WTC11 (cell line): ENCODE measurements at regions not wholly inside any gene's neighbourhood (a gene's known extent, or its start where the extent isn't known, plus 50 kb on each side); places are given as distances from the start of the nearest gene placed in this dataset.

Source experiments
- ATAC-seq: fragments of 200-7000 bp; cut with Tn5 transposase; 2 replicates; pipeline ENCODE4 v1.10.0; 2021; ENCODE audit warnings: mild to moderate bottlenecking, moderate library complexity
- CTCF ChIA-PET: fragments of 300-600 bp; sonication (Branson Sonifier 250); formaldehyde crosslinking; loops from one replicate; lab custom pipeline; 2021; ENCODE audit warnings: antibody characterized with exemption; lab: Charles Lee
- POLR2A ChIA-PET: fragments of 350-600 bp; sonication (Branson Sonifier 250); formaldehyde crosslinking; loops from one replicate; lab custom pipeline; 2021; ENCODE audit warnings: antibody characterized with exemption; lab: Charles Lee
- DNase-seq: peaks from one replicate; pipeline ENCODE4 v3.0.0; 2021; ENCODE audit warnings: low spot score
- H3K27ac Mint-ChIP-seq: 2 replicates; pipeline ENCODE4 v1.8.0; 2021; ENCODE audit warnings: mixed read lengths
- H3K27me3 Mint-ChIP-seq: 2 replicates; pipeline ENCODE4 v1.8.0; 2021; ENCODE audit warnings: low read depth, mild to moderate bottlenecking, moderate library complexity, mixed read lengths
- H3K36me3 Mint-ChIP-seq: 2 replicates; pipeline ENCODE4 v1.8.0; 2021; ENCODE audit warnings: mixed read lengths
- H3K4me1 Mint-ChIP-seq: 2 replicates; pipeline ENCODE4 v1.8.0; 2022; ENCODE audit warnings: mixed read lengths
- H3K4me3 Mint-ChIP-seq: 2 replicates; pipeline ENCODE4 v1.8.0; 2021; ENCODE audit warnings: mild to moderate bottlenecking, moderate library complexity, mixed read lengths
- H3K9me3 Mint-ChIP-seq: 2 replicates; pipeline ENCODE4 v1.8.0; 2021; ENCODE audit warnings: mixed read lengths
- CREB1 ChIP-seq: sonication (generic); formaldehyde crosslinking; IDR thresholded peaks from 2 replicates; pipeline ENCODE4 v1.8.0; 2023; ENCODE audit warnings: mild to moderate bottlenecking, missing genetic modification reagents
- FOXP1 ChIP-seq: sonication (generic); formaldehyde crosslinking; IDR thresholded peaks from 2 replicates; pipeline ENCODE4 v1.8.0; 2022; ENCODE audit warnings: missing genetic modification reagents, mild to moderate bottlenecking, moderate library complexity, borderline replicate concordance
- JAZF1 ChIP-seq: fragments of 250-450 bp; sonication (Bioruptor Pico); IDR thresholded peaks from 2 replicates; pipeline ENCODE4 v1.9.0; 2021; ENCODE audit warnings: moderate library complexity, mild to moderate bottlenecking, inconsistent platforms
- NR1H2 ChIP-seq: sonication (generic); formaldehyde crosslinking; IDR thresholded peaks from 2 replicates; pipeline ENCODE4 v1.9.0; 2021; ENCODE audit warnings: mild to moderate bottlenecking, moderate library complexity, missing genetic modification reagents
- TEAD1 ChIP-seq: sonication (generic); formaldehyde crosslinking; IDR thresholded peaks from 2 replicates; pipeline ENCODE4 v1.8.0; 2022; ENCODE audit warnings: mild to moderate bottlenecking, missing genetic modification reagents
- TEAD4 ChIP-seq: sonication (generic); formaldehyde crosslinking; IDR thresholded peaks from 2 replicates; pipeline ENCODE4 v1.8.0; 2022; ENCODE audit warnings: mild to moderate bottlenecking, missing genetic modification reagents
- ZBTB21 ChIP-seq: sonication (generic); formaldehyde crosslinking; IDR thresholded peaks from 2 replicates; pipeline ENCODE4 v1.8.1; 2023; ENCODE audit warnings: mild to moderate bottlenecking, missing genetic modification reagents, borderline replicate concordance
- ZNF121 ChIP-seq: sonication (generic); formaldehyde crosslinking; IDR thresholded peaks from 2 replicates; pipeline ENCODE4 v1.8.0; 2023; ENCODE audit warnings: missing genetic modification reagents
- ZNF416 ChIP-seq: fragments of 250-450 bp; sonication (Bioruptor Pico); IDR thresholded peaks from 2 replicates; pipeline ENCODE4 v1.9.0; 2021; ENCODE audit warnings: mild to moderate bottlenecking, inconsistent platforms
- ZNF423 ChIP-seq: fragments of 250-450 bp; sonication (Bioruptor Pico); IDR thresholded peaks from 2 replicates; pipeline ENCODE4 v2.1.2; 2022; ENCODE audit warnings: mild to moderate bottlenecking, moderate library complexity
- TF ChIP-seq, protein P1 (sequence below): sonication (generic); formaldehyde crosslinking; IDR thresholded peaks from 2 replicates; pipeline ENCODE4 v1.8.0; 2023; ENCODE audit warnings: missing genetic modification reagents, mild to moderate bottlenecking, borderline replicate concordance
- TF ChIP-seq, protein P2 (sequence below): sonication (generic); formaldehyde crosslinking; IDR thresholded peaks from 2 replicates; pipeline ENCODE4 v1.8.0; 2022; ENCODE audit warnings: mild to moderate bottlenecking, missing genetic modification reagents
- TF ChIP-seq, protein P3 (sequence below): fragments of 250-450 bp; sonication (Bioruptor Pico); IDR thresholded peaks from 2 replicates; pipeline ENCODE4 v1.8.0; 2021; ENCODE audit warnings: mild to moderate bottlenecking
- TF ChIP-seq, protein P4 (sequence below): sonication (generic); formaldehyde crosslinking; IDR thresholded peaks from 2 replicates; pipeline ENCODE4 v1.8.1; 2023; ENCODE audit warnings: mild to moderate bottlenecking, missing genetic modification reagents
- TF ChIP-seq, protein P5 (sequence below): fragments of 250-450 bp; sonication (Bioruptor Pico); IDR thresholded peaks from 2 replicates; pipeline ENCODE4 v1.9.0; 2021; ENCODE audit warnings: mild to moderate bottlenecking, borderline replicate concordance

DNA sequence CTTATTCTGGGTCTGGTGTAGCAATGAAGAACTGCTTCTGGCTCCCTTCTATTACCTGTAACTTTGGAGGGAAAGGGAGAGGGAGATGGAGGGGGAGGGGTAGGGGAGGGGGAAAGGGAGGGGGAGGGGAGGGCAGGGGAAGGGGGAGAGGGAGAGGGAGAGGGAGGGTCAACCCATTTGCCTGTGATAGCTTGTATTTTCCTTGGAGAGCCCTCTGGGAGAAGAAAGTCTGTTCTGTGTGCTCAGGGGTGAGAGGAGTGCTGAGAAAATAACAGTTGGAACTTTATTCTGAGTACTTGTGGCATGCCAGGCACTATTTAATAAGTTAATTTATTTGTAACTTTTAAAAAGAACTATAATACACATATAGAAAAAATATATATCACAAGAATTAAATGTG is 70.7 kb upstream of the TSPAN2 start (continued):
- no peak for TF ChIP-seq ZNF423 (CRISPR knock-in tag)
- no peak for TF ChIP-seq ZBTB21 (CRISPR knock-in tag)
- TF ChIP-seq FOXP1, result no peak
- TF ChIP-seq ZNF416 (CRISPR knock-in tag), result no peak
- TF ChIP-seq JAZF1 (CRISPR knock-in tag), result no peak
- TF ChIP-seq, protein P1, sequence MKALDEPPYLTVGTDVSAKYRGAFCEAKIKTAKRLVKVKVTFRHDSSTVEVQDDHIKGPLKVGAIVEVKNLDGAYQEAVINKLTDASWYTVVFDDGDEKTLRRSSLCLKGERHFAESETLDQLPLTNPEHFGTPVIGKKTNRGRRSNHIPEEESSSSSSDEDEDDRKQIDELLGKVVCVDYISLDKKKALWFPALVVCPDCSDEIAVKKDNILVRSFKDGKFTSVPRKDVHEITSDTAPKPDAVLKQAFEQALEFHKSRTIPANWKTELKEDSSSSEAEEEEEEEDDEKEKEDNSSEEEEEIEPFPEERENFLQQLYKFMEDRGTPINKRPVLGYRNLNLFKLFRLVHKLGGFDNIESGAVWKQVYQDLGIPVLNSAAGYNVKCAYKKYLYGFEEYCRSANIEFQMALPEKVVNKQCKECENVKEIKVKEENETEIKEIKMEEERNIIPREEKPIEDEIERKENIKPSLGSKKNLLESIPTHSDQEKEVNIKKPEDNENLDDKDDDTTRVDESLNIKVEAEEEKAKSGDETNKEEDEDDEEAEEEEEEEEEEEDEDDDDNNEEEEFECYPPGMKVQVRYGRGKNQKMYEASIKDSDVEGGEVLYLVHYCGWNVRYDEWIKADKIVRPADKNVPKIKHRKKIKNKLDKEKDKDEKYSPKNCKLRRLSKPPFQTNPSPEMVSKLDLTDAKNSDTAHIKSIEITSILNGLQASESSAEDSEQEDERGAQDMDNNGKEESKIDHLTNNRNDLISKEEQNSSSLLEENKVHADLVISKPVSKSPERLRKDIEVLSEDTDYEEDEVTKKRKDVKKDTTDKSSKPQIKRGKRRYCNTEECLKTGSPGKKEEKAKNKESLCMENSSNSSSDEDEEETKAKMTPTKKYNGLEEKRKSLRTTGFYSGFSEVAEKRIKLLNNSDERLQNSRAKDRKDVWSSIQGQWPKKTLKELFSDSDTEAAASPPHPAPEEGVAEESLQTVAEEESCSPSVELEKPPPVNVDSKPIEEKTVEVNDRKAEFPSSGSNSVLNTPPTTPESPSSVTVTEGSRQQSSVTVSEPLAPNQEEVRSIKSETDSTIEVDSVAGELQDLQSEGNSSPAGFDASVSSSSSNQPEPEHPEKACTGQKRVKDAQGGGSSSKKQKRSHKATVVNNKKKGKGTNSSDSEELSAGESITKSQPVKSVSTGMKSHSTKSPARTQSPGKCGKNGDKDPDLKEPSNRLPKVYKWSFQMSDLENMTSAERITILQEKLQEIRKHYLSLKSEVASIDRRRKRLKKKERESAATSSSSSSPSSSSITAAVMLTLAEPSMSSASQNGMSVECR, result no peak
- no peak for TF ChIP-seq TEAD4 (CRISPR knock-in tag)
- TF ChIP-seq, protein P2, sequence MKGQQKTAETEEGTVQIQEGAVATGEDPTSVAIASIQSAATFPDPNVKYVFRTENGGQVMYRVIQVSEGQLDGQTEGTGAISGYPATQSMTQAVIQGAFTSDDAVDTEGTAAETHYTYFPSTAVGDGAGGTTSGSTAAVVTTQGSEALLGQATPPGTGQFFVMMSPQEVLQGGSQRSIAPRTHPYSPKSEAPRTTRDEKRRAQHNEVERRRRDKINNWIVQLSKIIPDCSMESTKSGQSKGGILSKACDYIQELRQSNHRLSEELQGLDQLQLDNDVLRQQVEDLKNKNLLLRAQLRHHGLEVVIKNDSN (CRISPR knock-in tag), result no peak
- TF ChIP-seq CREB1 (CRISPR knock-in tag), result no peak

DNA sequence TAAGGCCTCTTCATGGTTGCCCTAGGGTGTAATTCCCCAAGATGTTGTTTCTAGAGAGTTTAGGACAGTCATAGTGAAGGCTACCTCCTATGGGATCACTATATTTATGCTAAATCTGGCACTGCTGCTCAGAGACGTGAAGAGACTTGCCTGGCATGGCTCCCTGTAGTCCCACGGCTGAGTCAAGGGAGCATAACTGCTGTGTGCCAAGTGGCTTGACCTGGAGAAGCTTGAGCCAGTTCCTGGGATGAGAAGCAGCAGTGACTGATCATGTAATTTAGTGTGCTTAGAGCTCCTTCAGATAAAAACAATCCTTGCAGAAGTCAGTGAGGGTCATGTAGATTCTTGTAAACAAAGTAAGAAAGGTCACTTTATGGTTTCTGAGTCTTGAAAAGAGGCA is 68.9 kb upstream of the TSPAN2 start:
- no peaks in the 10 kb centered on the region for H3K4me1 Mint-ChIP-seq
- CTCF ChIA-PET, result interaction anchor here (1.1 kb wide), 1 partner anchor 24 kb away, joined by 3 read pairs; no protein-coding TSS in a partner anchor
- TF ChIP-seq NR1H2 (CRISPR knock-in tag) (no peak), TEAD1 (CRISPR knock-in tag) (no peak)
- TF ChIP-seq, protein P3, sequence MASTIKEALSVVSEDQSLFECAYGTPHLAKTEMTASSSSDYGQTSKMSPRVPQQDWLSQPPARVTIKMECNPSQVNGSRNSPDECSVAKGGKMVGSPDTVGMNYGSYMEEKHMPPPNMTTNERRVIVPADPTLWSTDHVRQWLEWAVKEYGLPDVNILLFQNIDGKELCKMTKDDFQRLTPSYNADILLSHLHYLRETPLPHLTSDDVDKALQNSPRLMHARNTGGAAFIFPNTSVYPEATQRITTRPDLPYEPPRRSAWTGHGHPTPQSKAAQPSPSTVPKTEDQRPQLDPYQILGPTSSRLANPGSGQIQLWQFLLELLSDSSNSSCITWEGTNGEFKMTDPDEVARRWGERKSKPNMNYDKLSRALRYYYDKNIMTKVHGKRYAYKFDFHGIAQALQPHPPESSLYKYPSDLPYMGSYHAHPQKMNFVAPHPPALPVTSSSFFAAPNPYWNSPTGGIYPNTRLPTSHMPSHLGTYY (CRISPR knock-in tag), result no peak
- TF ChIP-seq, protein P2 (CRISPR knock-in tag), result no peak
- H3K27ac Mint-ChIP-seq, result no peak overlapping the region
- no peak for ATAC-seq
- no peak overlapping the region for H3K4me3 Mint-ChIP-seq
- POLR2A ChIA-PET, result no interaction called here
- H3K9me3 Mint-ChIP-seq, result no peaks in the 10 kb centered on the region
- DNase-seq, result no peak
- H3K27me3 Mint-ChIP-seq, result no peaks in the 10 kb centered on the region; the same call in 1 of the 2 replicates
- H3K36me3 Mint-ChIP-seq, result no peaks in the 10 kb centered on the region

DNA sequence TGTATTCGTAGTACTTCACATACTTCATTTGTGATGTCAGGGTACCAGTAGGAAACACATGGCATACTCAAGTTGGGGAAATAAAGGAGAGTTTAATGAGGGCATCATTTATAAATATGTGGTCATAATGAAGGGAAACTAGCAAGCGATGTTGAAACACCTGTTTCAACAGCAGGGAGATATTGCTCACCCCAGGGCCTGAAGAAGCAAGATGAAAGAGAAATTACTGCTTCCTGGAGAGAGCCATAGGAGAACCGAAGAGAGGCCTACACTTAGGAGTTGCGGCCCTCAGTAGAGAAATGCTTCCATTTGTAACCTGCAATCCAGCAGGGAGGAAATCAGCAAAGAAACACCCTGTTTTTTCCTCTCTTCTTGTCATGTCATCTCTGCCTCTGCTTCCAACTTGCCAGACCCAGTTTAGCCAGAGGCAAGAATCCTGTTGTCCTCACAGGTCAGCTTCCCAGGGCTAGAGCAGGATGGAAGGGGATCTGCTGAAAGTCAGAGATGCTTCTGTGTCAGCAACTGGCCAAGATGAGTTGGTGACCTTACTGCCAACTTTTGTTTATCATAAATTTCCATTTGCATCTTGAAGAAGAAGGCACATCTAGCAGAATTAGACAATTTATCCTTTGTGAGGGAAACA is 67.6 kb upstream of the TSPAN2 start:
- no peak for DNase-seq
- ATAC-seq, result no peak
- no peak overlapping the region for H3K4me3 Mint-ChIP-seq
- no peak for TF ChIP-seq ZNF121
- TF ChIP-seq, protein P4, sequence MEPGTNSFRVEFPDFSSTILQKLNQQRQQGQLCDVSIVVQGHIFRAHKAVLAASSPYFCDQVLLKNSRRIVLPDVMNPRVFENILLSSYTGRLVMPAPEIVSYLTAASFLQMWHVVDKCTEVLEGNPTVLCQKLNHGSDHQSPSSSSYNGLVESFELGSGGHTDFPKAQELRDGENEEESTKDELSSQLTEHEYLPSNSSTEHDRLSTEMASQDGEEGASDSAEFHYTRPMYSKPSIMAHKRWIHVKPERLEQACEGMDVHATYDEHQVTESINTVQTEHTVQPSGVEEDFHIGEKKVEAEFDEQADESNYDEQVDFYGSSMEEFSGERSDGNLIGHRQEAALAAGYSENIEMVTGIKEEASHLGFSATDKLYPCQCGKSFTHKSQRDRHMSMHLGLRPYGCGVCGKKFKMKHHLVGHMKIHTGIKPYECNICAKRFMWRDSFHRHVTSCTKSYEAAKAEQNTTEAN (CRISPR knock-in tag), result no peak
- TF ChIP-seq, protein P5, sequence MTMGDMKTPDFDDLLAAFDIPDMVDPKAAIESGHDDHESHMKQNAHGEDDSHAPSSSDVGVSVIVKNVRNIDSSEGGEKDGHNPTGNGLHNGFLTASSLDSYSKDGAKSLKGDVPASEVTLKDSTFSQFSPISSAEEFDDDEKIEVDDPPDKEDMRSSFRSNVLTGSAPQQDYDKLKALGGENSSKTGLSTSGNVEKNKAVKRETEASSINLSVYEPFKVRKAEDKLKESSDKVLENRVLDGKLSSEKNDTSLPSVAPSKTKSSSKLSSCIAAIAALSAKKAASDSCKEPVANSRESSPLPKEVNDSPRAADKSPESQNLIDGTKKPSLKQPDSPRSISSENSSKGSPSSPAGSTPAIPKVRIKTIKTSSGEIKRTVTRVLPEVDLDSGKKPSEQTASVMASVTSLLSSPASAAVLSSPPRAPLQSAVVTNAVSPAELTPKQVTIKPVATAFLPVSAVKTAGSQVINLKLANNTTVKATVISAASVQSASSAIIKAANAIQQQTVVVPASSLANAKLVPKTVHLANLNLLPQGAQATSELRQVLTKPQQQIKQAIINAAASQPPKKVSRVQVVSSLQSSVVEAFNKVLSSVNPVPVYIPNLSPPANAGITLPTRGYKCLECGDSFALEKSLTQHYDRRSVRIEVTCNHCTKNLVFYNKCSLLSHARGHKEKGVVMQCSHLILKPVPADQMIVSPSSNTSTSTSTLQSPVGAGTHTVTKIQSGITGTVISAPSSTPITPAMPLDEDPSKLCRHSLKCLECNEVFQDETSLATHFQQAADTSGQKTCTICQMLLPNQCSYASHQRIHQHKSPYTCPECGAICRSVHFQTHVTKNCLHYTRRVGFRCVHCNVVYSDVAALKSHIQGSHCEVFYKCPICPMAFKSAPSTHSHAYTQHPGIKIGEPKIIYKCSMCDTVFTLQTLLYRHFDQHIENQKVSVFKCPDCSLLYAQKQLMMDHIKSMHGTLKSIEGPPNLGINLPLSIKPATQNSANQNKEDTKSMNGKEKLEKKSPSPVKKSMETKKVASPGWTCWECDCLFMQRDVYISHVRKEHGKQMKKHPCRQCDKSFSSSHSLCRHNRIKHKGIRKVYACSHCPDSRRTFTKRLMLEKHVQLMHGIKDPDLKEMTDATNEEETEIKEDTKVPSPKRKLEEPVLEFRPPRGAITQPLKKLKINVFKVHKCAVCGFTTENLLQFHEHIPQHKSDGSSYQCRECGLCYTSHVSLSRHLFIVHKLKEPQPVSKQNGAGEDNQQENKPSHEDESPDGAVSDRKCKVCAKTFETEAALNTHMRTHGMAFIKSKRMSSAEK (CRISPR knock-in tag), result no peak
- TF ChIP-seq, all 79 proteins: peak for 0
- Mint-ChIP-seq H3K27me3 (no peaks in the 10 kb centered on the region; the same call in 1 of the 2 replicates), H3K9me3 (no peaks in the 10 kb centered on the region), H3K27ac (no peak overlapping the region), H3K36me3 (no peaks in the 10 kb centered on the region), H3K4me1 (no peaks in the 10 kb centered on the region)
- ChIA-PET POLR2A (no interaction called here), CTCF (interaction anchor here (1.1 kb wide), 1 partner anchor 25 kb away, joined by 3 read pairs; no protein-coding TSS in a partner anchor)
